CD4-positive, alpha-beta T cell (primary cell): ENCODE measurements at regions not wholly inside any gene's neighbourhood (a gene's known extent, or its start where the extent isn't known, plus 50 kb on each side); places are given as distances from the start of the nearest gene placed in this dataset.

Experiments used
- ATAC-seq: fragments of 200-7000 bp; cut with Tn5 transposase; one replicate; pipeline ENCODE4 v1.10.0; 2022; ENCODE audit warnings: mild to moderate bottlenecking; ENCODE audit not compliant: poor library complexity
- CTCF ChIA-PET: fragments of 350-600 bp; sonication (Branson Sonifier 250); formaldehyde crosslinking; loops from one replicate; lab custom pipeline; 2021; ENCODE audit warnings: antibody characterized with exemption, inconsistent platforms; lab: Charles Lee
- POLR2A ChIA-PET: fragments of 350-600 bp; sonication (Branson Sonifier 250); formaldehyde crosslinking; loops from one replicate; lab custom pipeline; 2021; ENCODE audit warnings: antibody characterized with exemption, inconsistent platforms; lab: Charles Lee
- DNase-seq, 14 experiments: peaks; one replicate each; pipeline ENCODE4 v3.0.0-alpha.2; 2013 to 2020; ENCODE audit warnings: mixed read lengths in 2 of 14
- H3K27ac ChIP-seq, 2 donors: one replicate each; pipeline versions ENCODE4 v1.5.1 to v1.7.0; 2013; ENCODE audit warnings: low read length in 2 of 2, low read depth in 1 of 2, mild to moderate bottlenecking in 1 of 2
- H3K27me3 ChIP-seq, 2 experiments: 1 replicate in 1 of 2; 2 replicates in 1 of 2; pipeline versions ENCODE4 v1.6.1 to v1.7.0; 2013; ENCODE audit warnings: low read length in 2 of 2, control low read depth in 1 of 2, mild to moderate bottlenecking in 1 of 2, moderate library complexity in 1 of 2; ENCODE audit not compliant: insufficient read depth in 2 of 2, control insufficient read depth in 1 of 2
- H3K36me3 ChIP-seq: one replicate; pipeline ENCODE4 v1.6.1; 2013; ENCODE audit warnings: low read length, control low read depth; ENCODE audit not compliant: insufficient read depth
- H3K4me1 ChIP-seq: one replicate; pipeline ENCODE4 v1.6.1; 2013; ENCODE audit warnings: low read length, control low read depth; ENCODE audit not compliant: insufficient read depth
- H3K4me3 ChIP-seq: one replicate; pipeline ENCODE4 v1.5.1; 2013; ENCODE audit warnings: mild to moderate bottlenecking, low read length, moderate library complexity
- H3K9me3 ChIP-seq, 2 experiments: 1 replicate in 1 of 2; 2 replicates in 1 of 2; pipeline versions ENCODE4 v1.6.1 to v1.7.0; 2013; ENCODE audit warnings: low read length in 2 of 2, mild to moderate bottlenecking in 2 of 2, control low read depth in 1 of 2, moderate library complexity in 1 of 2; ENCODE audit not compliant: control insufficient read depth in 1 of 2, insufficient read depth in 1 of 2
- H3K27ac Mint-ChIP-seq: one replicate; pipeline ENCODE4 v1.8.0; 2020; ENCODE audit warnings: mixed read lengths
- H3K27me3 Mint-ChIP-seq: one replicate; pipeline ENCODE4 v1.8.0; 2021; ENCODE audit warnings: mixed read lengths
- H3K36me3 Mint-ChIP-seq: one replicate; pipeline ENCODE4 v1.8.0; 2021; ENCODE audit warnings: low read depth, mixed read lengths
- H3K4me1 Mint-ChIP-seq: one replicate; pipeline ENCODE4 v1.8.0; 2021; ENCODE audit warnings: low read depth, mixed read lengths
- H3K4me3 Mint-ChIP-seq: one replicate; pipeline ENCODE4 v1.8.0; 2020; ENCODE audit warnings: mild to moderate bottlenecking, mixed read lengths
- H3K9me3 Mint-ChIP-seq: one replicate; pipeline ENCODE4 v1.8.0; 2020; ENCODE audit warnings: mixed read lengths
- CTCF ChIP-seq: fragments of 200-600 bp; IDR thresholded peaks from one replicate; pipeline ENCODE4 v1.8.0; 2022; ENCODE audit warnings: antibody characterized with exemption, mild to moderate bottlenecking
- intact Hi-C, 2 experiments: fragments of 100-400 bp; cut with DNase I in 1 of 2; cut with micrococcal nuclease in 1 of 2; formaldehyde crosslinking; loops; one replicate each; pipeline versions ENCODE4 v1.15.1 to v1.9.0; 2023 to 2025; cut with DNase I, micrococcal nuclease

GRCh38 chr5:174997688-174998087 lies 273.3 kb downstream of the MSX2 start:
- H3K27me3 Mint-ChIP-seq = peaks cover 3% of the 10 kb centered on the region
- ChIA-PET CTCF (no interaction called here), POLR2A (no interaction called here)
- H3K27ac Mint-ChIP-seq = no peak overlapping the region
- Histone ChIP-seq H3K27ac (no peak overlapping the region), H3K36me3 (no peaks in the 10 kb centered on the region), H3K9me3 (peaks cover 0 to 17% of the 10 kb centered on the region in 2 experiments), H3K27me3 (peaks cover 0 to 4% of the 10 kb centered on the region in 2 experiments), H3K4me3 (no peak overlapping the region), H3K4me1 (peaks cover 7% of the 10 kb centered on the region)
- H3K9me3 Mint-ChIP-seq = peaks cover 10% of the 10 kb centered on the region
- intact Hi-C loops = no loop called here
- DNase-seq = peak in 1 of 14 experiments; percentile 23
- H3K4me1 Mint-ChIP-seq = peaks cover 17% of the 10 kb centered on the region
- TF ChIP-seq CTCF = no peak
- no peak overlapping the region for H3K4me3 Mint-ChIP-seq
- no peak for ATAC-seq
- H3K36me3 Mint-ChIP-seq = no peaks in the 10 kb centered on the region

GRCh38 chr5:174996941-174997340 lies 272.6 kb downstream of the MSX2 start:
- no peak for ATAC-seq
- H3K9me3 Mint-ChIP-seq = peaks cover 10% of the 10 kb centered on the region
- peaks cover 17% of the 10 kb centered on the region for H3K4me1 Mint-ChIP-seq

DNA sequence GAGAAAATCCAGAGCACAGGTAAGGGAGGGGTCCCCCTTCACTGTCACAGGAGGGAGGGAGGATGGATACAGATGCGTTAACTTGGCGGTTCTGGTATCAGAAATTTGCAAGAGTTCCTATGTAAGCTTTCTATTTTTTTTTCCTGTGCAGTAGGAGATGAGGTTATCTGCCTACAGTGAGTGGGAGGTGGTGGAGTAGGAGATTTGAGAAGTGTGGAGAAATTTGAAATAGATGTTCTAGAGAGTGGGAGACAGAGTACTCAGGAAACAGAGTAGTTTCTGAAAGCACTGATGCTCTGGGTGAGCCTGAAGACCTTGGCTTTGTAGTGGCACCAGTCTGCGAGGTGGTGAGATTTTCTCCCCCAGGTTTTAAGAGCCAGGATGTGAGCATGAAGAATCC lies 271.4 kb downstream of the MSX2 start:
- Histone ChIP-seq H3K27ac (no peak overlapping the region), H3K9me3 (peaks cover 0 to 17% of the 10 kb centered on the region in 2 experiments), H3K4me3 (no peak overlapping the region), H3K36me3 (no peaks in the 10 kb centered on the region), H3K4me1 (peaks cover 7% of the 10 kb centered on the region), H3K27me3 (no peaks in the 10 kb centered on the region)
- Mint-ChIP-seq H3K4me1 (peaks cover 17% of the 10 kb centered on the region), H3K36me3 (no peaks in the 10 kb centered on the region), H3K27me3 (peaks cover 9% of the 10 kb centered on the region), H3K4me3 (no peak overlapping the region), H3K27ac (no peak overlapping the region), H3K9me3 (peaks cover 9% of the 10 kb centered on the region)
- no peak for DNase-seq
- no peak for TF ChIP-seq CTCF
- ATAC-seq = no peak
- CTCF ChIA-PET = no interaction called here
- intact Hi-C loops = no loop called here
- POLR2A ChIA-PET = no interaction called here

More at GRCh38 chr5:174996941-174997340, 272.6 kb downstream of the MSX2 start:
- H3K36me3 Mint-ChIP-seq = no peaks in the 10 kb centered on the region
- Histone ChIP-seq H3K36me3 (no peaks in the 10 kb centered on the region), H3K27ac (no peak overlapping the region), H3K4me3 (no peak overlapping the region), H3K27me3 (no peaks in the 10 kb centered on the region), H3K4me1 (peaks cover 7% of the 10 kb centered on the region), H3K9me3 (peaks cover 0 to 17% of the 10 kb centered on the region in 2 experiments)
- POLR2A ChIA-PET = no interaction called here
- H3K27ac Mint-ChIP-seq = no peak overlapping the region
- H3K27me3 Mint-ChIP-seq = peaks cover 5% of the 10 kb centered on the region
- no peak overlapping the region for H3K4me3 Mint-ChIP-seq
- CTCF ChIA-PET = no interaction called here
- TF ChIP-seq CTCF = no peak
- intact Hi-C loops = no loop called here
- DNase-seq = no peak
